SIG-M5 treated with dmso at 0.1 percent for 504 hours (cell line): ENCODE measurements at regions not wholly inside any gene's neighbourhood (a gene's known extent, or its start where the extent isn't known, plus 50 kb on each side); places are given as distances from the start of the nearest gene placed in this dataset.

Experiments
- DNase-seq: peaks from one replicate; lab custom pipeline; 2025; ENCODE audit not compliant: unreplicated experiment; lab: John Stamatoyannopoulos, UW

DNA sequence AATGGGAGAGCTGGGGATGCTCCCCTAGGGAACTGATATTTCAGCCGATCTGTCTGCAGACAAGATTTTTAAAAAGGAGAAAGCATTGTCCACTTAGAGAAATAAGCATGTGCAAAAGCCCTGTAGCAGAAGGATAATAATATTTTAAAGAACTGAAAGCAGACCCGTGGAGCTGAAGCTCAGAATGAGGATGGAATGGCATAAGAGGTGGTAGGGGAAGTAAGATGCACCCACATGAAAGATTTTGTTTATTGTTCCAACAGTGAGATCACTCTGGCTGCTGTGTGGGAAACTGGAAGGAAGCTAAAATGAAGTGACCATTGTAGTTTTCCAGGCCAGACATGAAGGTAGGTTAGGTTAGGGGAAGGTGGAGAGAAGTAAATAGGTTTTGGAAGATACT is 266.4 kb upstream of the PRDM1 start:
- DNase-seq: peak; percentile 8

DNA sequence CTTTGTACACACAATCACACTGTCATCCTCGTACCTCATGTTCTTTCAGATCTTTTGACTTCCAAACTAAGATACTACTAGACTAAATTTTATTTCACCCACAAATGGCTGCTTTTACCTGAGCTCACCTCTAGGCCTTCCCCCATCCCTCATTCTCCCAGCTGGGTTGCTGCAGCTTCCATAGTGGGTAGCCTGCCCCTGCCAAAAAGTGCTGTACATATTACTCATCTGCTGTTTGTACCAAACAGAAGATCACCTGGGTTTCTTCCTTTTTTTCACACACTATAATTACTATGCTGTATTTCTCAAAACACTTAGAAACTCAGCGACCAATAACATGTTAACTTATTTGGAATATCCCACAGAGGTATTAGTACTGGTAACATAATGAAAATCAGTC is 267.6 kb upstream of the PRDM1 start:
- no peak for DNase-seq

DNA sequence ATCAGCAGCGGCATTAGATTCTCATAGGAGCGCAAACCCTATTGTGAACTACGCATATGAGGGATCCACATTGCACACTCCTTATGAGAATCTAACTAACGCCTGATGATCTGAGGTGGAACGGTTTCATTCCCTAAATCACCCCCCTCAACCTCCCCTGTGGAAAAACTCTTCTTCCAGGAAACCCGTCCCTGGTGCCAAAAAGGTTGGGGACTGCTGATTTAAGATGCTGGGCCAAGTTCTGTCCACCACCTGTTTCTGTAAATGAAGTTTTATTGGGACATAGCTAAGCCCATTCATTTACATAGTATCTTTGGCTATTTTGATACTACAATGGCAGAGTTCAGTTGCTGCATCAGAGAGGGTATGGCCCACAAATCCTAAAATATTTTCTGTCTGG is 268.2 kb upstream of the PRDM1 start:
- DNase-seq: no peak

DNA sequence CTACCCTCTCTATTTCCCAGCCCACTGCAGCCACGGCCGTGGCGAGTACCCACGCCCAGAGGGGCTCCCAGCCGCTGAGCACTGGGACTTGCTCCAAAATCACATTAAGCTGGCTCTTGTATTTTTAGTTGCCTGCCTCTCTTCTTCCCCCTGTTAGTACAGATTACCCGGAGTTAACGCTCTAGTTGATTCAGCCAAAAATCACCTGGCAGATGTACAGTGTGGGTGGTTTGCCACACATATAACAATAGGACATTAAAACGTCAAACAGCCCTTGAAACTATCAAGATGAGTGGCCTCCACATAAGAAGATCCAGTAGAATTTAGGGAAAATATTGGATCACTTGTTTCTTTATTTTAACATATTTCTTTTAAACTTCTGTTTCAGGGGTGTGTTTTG is 268.8 kb upstream of the PRDM1 start:
- DNase-seq: no peak

DNA sequence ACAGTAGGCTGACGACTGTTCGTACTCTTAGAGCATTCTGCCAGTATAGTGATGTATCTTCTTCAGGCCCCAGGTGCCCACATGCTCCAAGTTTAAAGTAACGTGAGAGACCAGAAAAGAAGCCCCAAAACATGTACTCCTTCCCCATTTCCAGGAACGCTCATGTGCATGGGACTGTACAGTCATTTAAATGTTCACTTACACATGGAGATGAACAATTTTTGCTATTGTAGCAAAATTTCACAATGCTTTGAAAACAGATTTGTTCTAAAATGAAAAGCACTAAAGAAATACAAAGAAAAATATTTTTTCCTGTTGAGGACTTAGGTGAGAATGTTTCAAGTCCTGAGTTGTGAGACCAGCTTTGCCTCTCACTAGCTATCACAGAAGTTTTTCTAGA is 269.3 kb upstream of the PRDM1 start:
- DNase-seq: no peak

DNA sequence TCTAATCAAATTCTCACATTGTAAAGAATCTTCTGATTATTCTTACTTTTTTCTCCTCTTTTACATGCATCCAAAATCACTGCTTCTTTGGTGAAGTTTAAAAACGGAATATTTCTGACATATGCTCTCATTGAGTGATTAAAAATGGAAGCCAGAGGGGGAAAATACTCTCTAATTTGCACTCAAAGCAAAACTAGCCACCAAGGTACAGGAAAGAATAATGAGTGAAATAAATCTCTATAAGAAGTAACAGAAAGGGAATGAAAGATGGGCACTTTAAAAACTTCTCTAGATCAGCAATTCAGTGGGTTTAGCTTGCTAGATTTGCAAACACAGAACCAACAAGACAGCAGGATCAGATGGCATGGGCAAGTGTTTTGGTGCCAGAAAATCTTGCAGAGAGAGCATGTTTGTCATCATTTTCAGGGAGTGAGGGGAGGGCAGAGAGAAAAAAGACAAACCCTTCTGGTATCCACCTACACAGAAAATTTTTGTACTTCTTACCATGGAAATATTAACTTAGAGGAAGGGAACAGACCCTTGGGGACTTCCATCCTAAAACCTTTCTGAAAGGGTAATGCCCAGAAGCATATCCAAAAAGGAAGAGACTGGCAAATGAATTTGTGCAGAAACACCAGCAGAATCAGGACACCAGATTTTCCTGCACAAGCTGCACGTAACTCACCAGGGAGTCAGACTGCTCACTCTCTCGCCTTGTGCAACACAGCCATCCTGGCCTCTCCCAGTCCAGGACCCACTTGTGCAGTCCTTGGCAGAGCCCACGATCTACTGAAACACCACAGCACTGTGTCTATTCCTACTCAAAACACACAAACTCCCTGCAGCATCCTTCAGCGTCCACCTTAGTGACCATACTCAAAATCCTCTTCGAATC is 270.2 kb upstream of the PRDM1 start:
- no peak for DNase-seq

DNA sequence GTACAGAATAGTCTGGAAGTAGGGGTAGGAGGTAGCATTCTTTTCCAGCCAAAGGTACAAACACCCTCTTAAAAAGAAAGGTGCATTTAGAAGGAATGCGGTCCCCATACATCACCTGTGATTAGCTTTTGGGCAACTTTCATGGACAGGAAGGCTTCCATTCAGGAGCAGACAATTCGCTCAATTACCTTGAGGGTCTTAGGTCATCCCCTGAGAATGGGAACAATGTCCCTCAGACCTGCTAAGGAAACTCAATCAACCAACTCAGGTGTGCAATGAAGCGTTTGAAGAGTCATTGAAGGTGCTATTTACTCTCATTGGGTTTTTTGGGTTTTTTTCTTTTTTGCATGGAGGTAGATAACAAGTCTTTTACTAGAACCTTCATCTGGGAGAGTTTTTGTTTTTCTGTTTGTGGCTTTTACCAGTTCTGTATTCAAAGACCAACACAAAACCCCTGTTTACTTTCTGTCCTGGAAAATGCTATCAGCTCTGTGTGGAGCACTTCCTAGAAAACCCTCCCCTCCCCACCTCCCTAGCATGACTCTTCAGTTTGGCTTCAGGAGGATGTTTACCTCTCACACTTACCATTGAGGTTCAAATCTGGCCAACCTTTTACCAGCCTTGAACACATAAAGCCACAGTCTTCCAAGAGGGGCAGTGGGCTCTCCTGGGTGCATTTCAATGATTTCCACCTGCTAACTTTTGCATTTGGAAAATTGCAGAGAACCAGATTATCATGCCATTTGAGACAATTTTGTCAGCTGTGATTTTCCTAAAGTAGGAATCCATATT is 271.2 kb upstream of the PRDM1 start:
- DNase-seq: no peak

DNA sequence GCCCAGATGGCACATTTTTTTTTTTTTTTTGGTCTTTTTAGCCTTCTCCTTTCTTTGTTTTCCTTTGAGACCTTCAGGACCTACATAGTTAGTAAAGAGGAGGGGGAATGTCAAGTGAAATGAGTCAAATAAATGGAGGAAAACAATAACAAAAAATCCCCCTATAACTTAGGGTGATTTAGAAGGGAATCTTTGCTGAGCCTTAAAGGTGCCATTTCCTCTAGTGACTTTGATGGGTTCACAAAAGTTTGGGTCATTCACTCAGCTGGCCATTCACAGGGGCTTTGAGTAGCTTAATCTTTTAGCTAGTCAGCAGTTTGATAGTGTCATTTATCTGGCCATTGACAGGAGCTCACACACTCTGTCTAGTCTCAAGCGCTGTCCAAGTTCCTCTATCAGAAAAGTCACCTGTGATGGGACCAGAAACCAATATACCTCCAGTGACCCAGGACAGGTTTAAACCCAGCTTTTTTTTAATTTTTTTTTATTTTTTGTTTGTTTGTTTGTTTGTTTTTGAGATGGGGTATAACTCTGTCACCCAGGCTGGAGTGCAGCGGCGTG is 275.1 kb upstream of the PRDM1 start:
- no peak for DNase-seq

DNA sequence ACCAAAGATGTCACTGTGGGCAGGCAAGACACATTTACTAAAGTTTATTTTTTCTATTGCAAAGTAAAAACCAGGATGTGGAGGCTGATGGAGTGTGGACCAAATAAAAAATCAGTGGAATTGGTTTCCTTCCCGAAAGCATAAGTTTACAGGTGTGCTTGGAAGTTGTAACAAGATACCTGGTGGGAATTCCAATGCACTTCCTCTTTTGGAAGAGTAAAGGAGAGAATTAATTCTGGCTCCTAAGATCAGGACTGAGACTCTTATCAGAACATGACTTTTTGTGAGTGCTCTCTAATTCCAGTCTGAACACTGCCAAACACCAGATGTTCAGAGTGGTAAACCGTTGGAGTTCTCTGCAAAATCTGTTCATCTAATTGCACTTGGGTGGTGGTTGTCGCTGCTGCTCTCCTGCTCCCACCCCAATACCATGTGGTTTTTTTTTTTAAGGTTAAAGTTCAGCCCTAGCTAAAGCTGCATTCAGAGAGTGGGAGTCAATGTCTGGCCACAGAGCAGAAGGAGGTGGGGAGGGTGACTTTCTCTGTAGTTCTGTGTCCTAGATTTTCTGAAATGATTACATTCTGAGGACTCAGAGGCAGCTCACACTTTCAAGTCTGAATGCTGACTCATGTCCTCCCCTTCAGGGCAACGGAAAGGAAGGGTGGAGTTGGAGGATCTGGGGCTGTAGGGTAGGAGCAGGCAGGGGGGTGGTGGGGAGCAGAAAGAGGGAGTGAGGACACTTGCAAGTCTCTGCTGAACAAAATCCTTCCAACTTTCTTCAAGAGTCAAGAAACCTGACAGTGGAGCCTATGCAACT is 275.8 kb upstream of the PRDM1 start:
- peak; percentile 27 for DNase-seq

DNA sequence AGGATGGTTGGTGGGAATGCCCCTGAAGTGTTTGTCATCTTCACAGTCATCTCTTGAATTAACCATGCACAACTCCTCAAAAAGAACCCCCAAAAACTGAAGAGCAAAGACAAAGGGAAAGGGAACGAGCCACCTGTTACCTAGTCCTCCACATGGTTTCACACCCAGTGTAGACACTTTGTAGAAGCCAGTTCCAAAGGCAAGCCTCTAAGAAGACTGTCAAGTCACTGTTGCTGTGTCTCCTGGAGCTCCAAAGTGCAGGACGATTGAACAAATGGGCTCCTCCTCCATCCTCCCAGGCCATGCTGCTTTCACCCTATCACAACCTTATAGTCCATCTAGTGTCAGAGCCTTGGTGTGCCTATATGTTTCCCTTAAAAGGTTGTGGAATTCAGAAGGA is 277.6 kb upstream of the PRDM1 start:
- DNase-seq: no peak

DNA sequence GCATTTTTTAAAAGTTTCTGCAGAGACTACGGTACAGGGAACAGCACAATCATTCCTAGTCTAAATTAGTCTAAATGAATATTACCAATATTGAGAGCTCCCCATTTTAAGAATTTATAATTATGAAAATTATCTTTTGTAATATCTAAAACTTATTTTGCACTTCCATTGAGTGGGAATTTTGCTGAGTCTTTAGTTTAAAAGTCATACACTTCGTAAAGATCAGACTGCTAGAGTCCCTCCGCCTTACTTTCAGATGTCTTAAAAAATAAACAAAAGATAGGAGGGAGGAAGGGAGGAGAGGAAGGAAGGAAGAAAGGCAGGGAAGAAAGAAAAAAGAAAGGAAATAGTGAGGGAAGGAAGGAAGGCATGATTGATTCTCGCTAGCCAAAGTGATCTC is 278.2 kb upstream of the PRDM1 start:
- no peak for DNase-seq

DNA sequence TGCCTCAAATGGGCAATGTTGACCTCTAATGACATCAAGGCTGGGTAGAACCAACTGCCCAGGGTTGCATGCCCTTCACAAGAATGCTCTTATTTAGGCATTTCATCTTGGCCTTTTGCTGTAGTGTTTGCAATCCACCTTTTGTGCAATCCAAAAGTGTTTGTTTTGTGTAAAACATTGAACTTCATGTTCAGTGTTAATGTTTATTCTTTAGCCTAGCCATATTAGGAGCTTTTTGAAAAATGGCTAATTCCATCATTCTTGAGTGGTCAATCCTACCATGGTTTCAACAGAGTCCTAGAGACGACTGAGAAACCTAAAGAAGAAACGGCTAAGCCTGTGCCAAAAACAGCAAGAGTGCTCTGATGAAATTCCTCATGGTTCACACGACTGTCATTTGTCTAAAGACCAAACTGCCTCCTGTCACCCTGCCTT is 279.6 kb upstream of the PRDM1 start:
- DNase-seq: no peak

DNA sequence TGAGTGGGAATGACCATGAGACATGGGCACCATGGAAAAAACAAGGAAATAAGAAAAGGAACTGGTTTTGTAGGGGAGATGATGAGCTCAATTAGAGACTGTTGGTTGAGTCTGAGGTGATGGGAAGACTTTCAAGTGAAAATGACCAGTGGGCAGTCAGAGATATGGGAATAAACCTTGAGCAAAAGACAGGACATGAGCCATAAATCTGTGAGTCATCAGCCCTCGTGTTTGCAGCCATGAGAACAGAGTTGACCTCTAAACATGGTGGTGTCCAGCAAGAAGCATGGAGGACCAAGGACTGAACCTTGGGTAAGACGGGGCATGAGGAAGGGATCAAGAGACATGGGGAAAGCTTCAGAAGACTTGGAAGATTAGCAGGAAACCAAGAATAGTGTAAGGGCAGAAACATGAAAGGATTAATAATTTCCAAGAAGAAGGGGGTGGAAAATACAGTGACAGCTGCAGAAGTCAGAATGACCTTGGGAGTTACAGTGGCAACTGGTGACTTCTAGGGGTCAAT is 280.6 kb upstream of the PRDM1 start:
- no peak for DNase-seq

DNA sequence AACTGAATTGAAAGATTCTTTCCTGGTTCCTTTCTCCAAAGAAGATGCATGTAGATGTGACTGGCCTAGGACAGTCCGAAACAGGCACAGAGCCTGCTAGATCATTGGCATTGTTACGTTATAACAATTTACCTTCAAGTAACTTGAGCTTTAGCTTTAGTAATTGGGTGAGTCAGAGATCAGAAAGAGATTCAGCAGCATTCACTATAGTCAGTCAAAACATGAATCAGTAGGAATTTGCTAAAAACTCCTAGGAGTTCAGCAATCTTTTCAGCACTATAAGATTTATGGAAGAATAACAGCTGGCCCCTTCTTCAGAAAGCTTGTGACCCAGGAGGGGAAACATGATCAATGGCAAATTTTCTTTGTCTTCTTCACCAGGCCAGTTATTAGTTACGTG is 281.7 kb upstream of the PRDM1 start:
- no peak for DNase-seq

DNA sequence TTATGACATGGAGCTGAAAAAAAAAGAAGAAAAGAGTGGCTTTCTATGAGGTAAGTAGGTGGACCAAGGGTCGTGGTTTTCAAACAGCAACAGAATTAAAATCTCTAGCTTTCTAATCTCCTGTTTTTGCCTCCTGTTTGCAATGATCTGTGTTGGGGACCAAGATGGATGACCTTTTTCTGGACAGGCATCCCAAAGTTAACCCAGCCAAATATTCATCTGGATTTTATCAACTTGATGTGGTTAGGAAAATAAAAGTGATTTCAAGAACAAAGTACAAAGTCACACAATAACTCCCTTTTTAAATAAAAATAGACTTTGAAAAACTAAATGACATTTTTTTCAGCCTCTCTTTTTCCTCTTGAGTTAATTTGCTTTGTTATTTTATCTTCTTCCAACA is 282.1 kb upstream of the PRDM1 start:
- no peak for DNase-seq

DNA sequence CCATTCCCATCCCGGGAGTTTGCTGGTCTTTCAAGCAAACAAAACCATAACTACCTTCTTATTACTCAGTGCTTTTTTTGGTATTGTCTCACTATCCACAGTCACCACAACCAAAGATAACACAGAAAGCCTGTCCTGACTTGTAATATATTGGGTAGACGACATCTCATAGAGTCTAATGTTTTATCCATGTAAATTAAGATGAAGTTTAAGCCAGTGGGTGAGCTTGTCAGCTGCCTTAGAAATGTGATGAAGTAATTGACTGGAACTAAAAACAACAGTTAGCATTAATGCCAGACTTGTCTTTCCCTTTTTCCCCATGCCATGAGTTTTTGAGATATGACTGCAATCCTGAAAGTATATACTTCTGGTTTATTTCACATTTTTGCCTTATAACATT is 282.7 kb upstream of the PRDM1 start:
- no peak for DNase-seq

DNA sequence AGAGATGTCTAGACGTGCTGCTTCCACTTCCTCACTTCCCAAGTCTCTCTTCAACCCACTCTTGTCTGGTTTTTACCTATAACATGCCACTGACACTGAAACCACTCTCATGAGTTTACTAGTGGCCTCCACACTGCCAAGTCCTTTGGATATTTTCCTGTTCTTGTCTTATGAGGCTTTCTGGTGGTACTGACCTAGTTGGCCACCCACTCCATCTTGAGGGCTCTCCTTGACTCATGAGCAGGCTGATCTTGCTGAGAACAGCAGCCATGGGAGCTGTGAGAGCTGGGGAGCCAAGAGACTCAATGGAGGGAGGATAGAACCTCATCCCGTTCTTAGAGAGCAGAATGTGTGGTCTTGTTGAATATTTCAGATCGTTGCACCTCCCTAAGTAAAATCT is 283.4 kb upstream of the PRDM1 start:
- no peak for DNase-seq

DNA sequence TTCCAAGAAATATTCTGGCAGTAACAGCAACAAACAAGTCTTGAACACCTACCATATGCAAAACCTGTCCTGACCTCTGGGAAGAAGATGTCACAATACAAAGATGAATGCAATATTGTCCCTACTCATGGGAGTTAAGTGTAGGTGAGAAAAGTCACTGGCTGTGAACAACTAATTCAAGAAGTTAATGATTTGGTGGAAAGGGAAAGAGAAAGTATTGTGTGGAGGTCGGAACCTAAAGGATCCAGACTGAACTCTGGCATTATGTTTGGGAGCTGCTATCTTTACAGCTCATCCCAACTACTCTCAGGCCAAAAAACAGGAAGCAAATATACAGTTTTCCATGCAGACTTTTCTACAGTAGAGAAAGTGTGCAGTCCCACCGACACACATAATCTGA is 285.3 kb upstream of the PRDM1 start:
- no peak for DNase-seq

DNA sequence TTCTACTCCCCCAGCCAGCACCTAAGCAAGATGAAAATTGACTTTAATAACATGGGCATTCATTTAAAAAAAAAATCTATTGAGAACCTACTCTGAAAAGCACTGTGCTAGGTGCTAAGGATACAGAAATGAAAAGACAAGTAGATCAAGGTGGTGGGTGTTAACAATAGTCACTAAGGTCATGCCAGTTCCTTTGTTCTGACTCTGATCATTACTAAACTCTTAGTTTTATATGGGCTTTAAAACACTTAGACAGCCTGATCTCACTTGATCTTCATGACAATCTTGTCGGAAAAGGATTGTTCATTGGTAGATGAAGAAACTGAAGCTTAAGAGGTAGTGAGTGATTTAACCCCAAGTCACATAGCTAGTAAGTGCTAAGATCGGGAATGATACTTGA is 285.7 kb upstream of the PRDM1 start:
- no peak for DNase-seq

DNA sequence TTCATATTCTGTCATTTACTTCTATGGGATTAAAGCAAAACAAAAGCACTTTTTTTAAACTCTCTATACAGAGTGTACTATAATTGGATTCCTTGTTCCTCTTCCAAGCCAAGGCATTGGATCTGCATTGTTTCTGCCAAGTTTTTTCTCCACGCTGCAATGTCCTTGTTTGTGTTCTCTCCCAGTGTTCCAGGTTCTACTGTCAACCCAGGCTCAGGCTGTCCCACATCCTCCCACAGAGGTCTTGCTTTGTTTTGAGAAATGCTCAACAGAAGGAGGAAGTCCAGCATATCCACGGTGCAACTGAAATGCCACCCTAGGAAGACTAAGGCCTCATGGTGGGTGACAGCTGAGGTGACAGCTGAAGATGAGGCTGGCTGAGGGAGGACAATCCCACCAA is 287.1 kb upstream of the PRDM1 start:
- DNase-seq: no peak

DNA sequence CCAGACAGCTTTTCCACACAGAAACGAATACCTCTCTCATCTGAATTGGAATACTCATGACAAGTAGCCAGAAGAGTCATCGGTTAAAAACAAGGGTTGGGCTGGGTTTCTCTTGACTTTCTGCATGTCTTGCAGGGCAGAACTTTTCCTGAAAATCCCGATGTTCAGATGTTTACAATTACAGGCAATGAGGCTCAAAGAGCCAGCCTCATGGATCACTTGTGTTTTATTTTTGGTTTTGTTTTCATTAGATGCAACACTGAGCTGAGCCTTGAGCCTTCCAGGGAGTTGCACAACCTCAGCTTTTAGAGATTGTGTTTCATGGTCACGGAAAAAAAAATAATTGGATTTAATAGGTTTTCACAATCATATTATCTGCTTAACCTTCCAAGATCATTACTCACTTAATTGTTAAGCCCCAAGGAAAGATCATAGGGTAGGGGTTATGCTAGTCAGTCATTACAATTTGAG is 288.1 kb upstream of the PRDM1 start:
- DNase-seq: no peak
